H9 (cell line): ENCODE measurements at regions not wholly inside any gene's neighbourhood (a gene's known extent, or its start where the extent isn't known, plus 50 kb on each side); places are given as distances from the start of the nearest gene placed in this dataset.

Experiments
- DNase-seq: peaks from one replicate; pipeline ENCODE4 v3.0.0-alpha.2; 2017
- H2AFZ ChIP-seq: one replicate; pipeline ENCODE4 v1.6.1; 2013; ENCODE audit warnings: mild to moderate bottlenecking, low read length, control low read depth, moderate library complexity
- H2AK5ac ChIP-seq: 2 replicates; pipeline ENCODE4 v1.6.1; 2013; ENCODE audit warnings: low read length, control low read depth, mixed read lengths; ENCODE audit not compliant: insufficient read length
- H2BK120ac ChIP-seq: one replicate; pipeline ENCODE4 v1.6.1; 2013; ENCODE audit warnings: low read depth, mild to moderate bottlenecking, low read length, control low read depth, inconsistent platforms; ENCODE audit not compliant: poor library complexity, severe bottlenecking
- H2BK12ac ChIP-seq: 2 replicates; pipeline ENCODE4 v1.6.1; 2013; ENCODE audit warnings: low read length, control low read depth, mixed read lengths, low read depth; ENCODE audit not compliant: insufficient read length
- H2BK15ac ChIP-seq: 2 replicates; pipeline ENCODE4 v1.6.1; 2013; ENCODE audit warnings: low read depth, low read length, control low read depth
- H2BK20ac ChIP-seq: one replicate; pipeline ENCODE4 v1.6.1; 2013; ENCODE audit warnings: low read depth, mild to moderate bottlenecking, low read length, control low read depth, inconsistent platforms; ENCODE audit not compliant: poor library complexity, severe bottlenecking
- H2BK5ac ChIP-seq: 2 replicates; pipeline ENCODE4 v1.6.1; 2013; ENCODE audit warnings: low read length, control low read depth, mixed read lengths; ENCODE audit not compliant: insufficient read length
- H3K14ac ChIP-seq: 2 replicates; pipeline ENCODE4 v1.6.1; 2013; ENCODE audit warnings: low read length, control low read depth; ENCODE audit not compliant: insufficient read depth
- H3K18ac ChIP-seq: 2 replicates; pipeline ENCODE4 v1.6.1; 2013; ENCODE audit warnings: low read depth, mild to moderate bottlenecking, mixed read lengths, low read length, control low read depth; ENCODE audit not compliant: insufficient read length
- H3K23ac ChIP-seq: 2 replicates; pipeline ENCODE4 v1.6.1; 2013; ENCODE audit warnings: low read length, control low read depth, mixed read lengths, low read depth; ENCODE audit not compliant: insufficient read length
- H3K23me2 ChIP-seq: 2 replicates; pipeline ENCODE4 v1.6.1; 2013; ENCODE audit warnings: low read depth, mild to moderate bottlenecking, mixed read lengths, low read length, control low read depth; ENCODE audit not compliant: insufficient read length, poor library complexity, severe bottlenecking
- H3K27ac ChIP-seq: 2 replicates; pipeline ENCODE4 v1.5.1; 2013; ENCODE audit warnings: low read length, control low read depth, mixed read lengths, low read depth; ENCODE audit not compliant: insufficient read length
- H3K27me3 ChIP-seq: 2 replicates; pipeline ENCODE4 v1.6.1; 2013; ENCODE audit warnings: low read length, control low read depth, inconsistent platforms; ENCODE audit not compliant: insufficient read depth
- H3K4ac ChIP-seq: 2 replicates; pipeline ENCODE4 v1.6.1; 2013; ENCODE audit warnings: low read depth, mild to moderate bottlenecking, control low read depth, inconsistent platforms, low read length, moderate library complexity
- H3K4me1 ChIP-seq: 2 replicates; pipeline ENCODE4 v1.6.1; 2013; ENCODE audit warnings: low read length, control low read depth, inconsistent platforms; ENCODE audit not compliant: insufficient read depth
- H3K4me2 ChIP-seq: 2 replicates; pipeline ENCODE4 v1.6.1; 2013; ENCODE audit warnings: low read length, control low read depth, mixed read lengths; ENCODE audit not compliant: insufficient read length, insufficient read depth
- H3K56ac ChIP-seq: 2 replicates; pipeline ENCODE4 v1.6.1; 2013; ENCODE audit warnings: low read depth, mild to moderate bottlenecking, mixed read lengths, low read length, control low read depth; ENCODE audit not compliant: insufficient read length
- H3K79me1 ChIP-seq: 2 replicates; pipeline ENCODE4 v1.6.1; 2013; ENCODE audit warnings: low read depth, mild to moderate bottlenecking, moderate library complexity, low read length, control low read depth, inconsistent platforms; ENCODE audit not compliant: insufficient read depth, poor library complexity, severe bottlenecking
- H3K79me2 ChIP-seq: 2 replicates; pipeline ENCODE4 v1.6.1; 2013; ENCODE audit warnings: low read length, control low read depth, inconsistent platforms; ENCODE audit not compliant: insufficient read depth
- H3K9ac ChIP-seq: 2 replicates; pipeline ENCODE4 v1.6.1; 2013; ENCODE audit warnings: low read length, control low read depth, mixed read lengths; ENCODE audit not compliant: insufficient read length; ENCODE audit errors: extremely low read depth
- H3K9me3 ChIP-seq: one replicate; pipeline ENCODE4 v1.6.1; 2013; ENCODE audit warnings: low read depth, low read length, inconsistent platforms; ENCODE audit not compliant: control insufficient read depth
- H3T11ph ChIP-seq: one replicate; pipeline ENCODE4 v1.6.1; 2013; ENCODE audit warnings: mild to moderate bottlenecking, low read length, control low read depth, inconsistent platforms
- H4K20me1 ChIP-seq: one replicate; pipeline ENCODE4 v1.6.1; 2013; ENCODE audit not compliant: control insufficient read depth, insufficient read length, insufficient read depth
- H4K5ac ChIP-seq: 2 replicates; pipeline ENCODE4 v1.6.1; 2013; ENCODE audit warnings: low read depth, mild to moderate bottlenecking, mixed read lengths, low read length, control low read depth; ENCODE audit not compliant: insufficient read length
- H4K8ac ChIP-seq: replicated peaks from 2 replicates; pipeline ENCODE4 v1.6.1; 2013; ENCODE audit warnings: low read length, control low read depth, mixed read lengths, low read depth; ENCODE audit not compliant: insufficient read length
- H4K91ac ChIP-seq: 2 replicates; pipeline ENCODE4 v1.6.1; 2013; ENCODE audit warnings: low read depth, mild to moderate bottlenecking, moderate library complexity, mixed read lengths, low read length, control low read depth; ENCODE audit not compliant: insufficient read length
- H3K27ac Mint-ChIP-seq, 3 experiments: 2 replicates in 2 of 3; 3 replicates in 1 of 3; pipeline ENCODE4 v1.8.0; 2020 to 2021; ENCODE audit warnings: mixed read lengths in 3 of 3, mild to moderate bottlenecking in 1 of 3, moderate library complexity in 1 of 3
- H3K27me3 Mint-ChIP-seq: 2 replicates; pipeline ENCODE4 v1.8.0; 2021; ENCODE audit warnings: low read depth, mild to moderate bottlenecking, moderate library complexity, mixed read lengths
- H3K36me3 Mint-ChIP-seq, 3 experiments: 2 replicates in 2 of 3; 3 replicates in 1 of 3; pipeline ENCODE4 v1.8.0; 2020 to 2021; ENCODE audit warnings: low read depth in 3 of 3, mixed read lengths in 3 of 3; ENCODE audit not compliant: insufficient read depth in 1 of 3
- H3K4me1 Mint-ChIP-seq, 2 experiments: 2 replicates each; pipeline ENCODE4 v1.8.0; 2020; ENCODE audit warnings: mixed read lengths in 2 of 2
- H3K4me3 Mint-ChIP-seq, 2 experiments: 2 replicates in 1 of 2; 3 replicates in 1 of 2; pipeline ENCODE4 v1.8.0; 2020 to 2021; ENCODE audit warnings: mild to moderate bottlenecking in 2 of 2, mixed read lengths in 2 of 2, moderate library complexity in 1 of 2
- H3K9me3 Mint-ChIP-seq, 2 experiments: 2 replicates in 1 of 2; 3 replicates in 1 of 2; pipeline ENCODE4 v1.8.0; 2020; ENCODE audit warnings: mild to moderate bottlenecking in 2 of 2, mixed read lengths in 2 of 2, moderate library complexity in 1 of 2
- TF ChIP-seq, protein P1 (sequence below): fragments of 200-600 bp; sonication (generic); conservative IDR thresholded peaks from 3 replicates; pipeline ENCODE4 v1.8.0; 2021; ENCODE audit warnings: antibody characterized with exemption, mild to moderate bottlenecking

DNA sequence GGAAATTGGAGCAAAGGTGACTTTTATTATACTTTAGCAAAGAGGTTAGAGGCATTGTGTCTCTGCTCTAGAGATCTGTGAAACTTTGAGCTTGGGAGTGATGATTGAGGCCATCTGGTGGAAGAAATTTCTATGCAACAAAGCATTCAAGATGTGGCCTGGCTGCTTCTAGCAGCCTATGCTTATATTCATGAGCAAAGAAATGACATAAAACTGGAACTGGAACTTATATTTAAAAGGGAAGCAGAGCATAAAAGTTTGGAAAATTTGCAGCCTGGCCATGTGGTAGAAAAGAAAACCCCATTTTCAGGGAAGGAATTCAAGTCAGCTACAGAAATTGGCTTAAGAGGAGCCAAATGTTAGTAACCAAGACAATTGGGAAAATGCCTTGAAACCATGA lies 70.4 kb downstream of the SDR9C7 start:
- Mint-ChIP-seq H3K9me3 (peaks cover 83 to 87% of the 10 kb centered on the region in 2 experiments), H3K27ac (no peak overlapping the region), H3K4me3 (no peak overlapping the region), H3K27me3 (peaks cover 9% of the 10 kb centered on the region), H3K4me1 (no peaks in the 10 kb centered on the region), H3K36me3 (peaks cover 15 to 33% (median 24%) of the 10 kb centered on the region in 3 experiments; a peak in 5 of 7 replicates)
- H3T11ph ChIP-seq: no peak overlapping the region
- H3K56ac ChIP-seq: no peak overlapping the region
- H3K4ac ChIP-seq: no peak overlapping the region
- H4K5ac ChIP-seq: no peak overlapping the region
- no peak overlapping the region for H2BK5ac ChIP-seq
- H2BK120ac ChIP-seq: no peak overlapping the region
- no peak overlapping the region for H3K18ac ChIP-seq
- H3K4me2 ChIP-seq: no peak overlapping the region
- no peaks in the 10 kb centered on the region for H4K20me1 ChIP-seq
- H3K14ac ChIP-seq: no peak overlapping the region
- no peak overlapping the region for H2BK20ac ChIP-seq
- no peak overlapping the region for H2AFZ ChIP-seq
- no peak overlapping the region for H3K23ac ChIP-seq
- no peak overlapping the region for H3K9ac ChIP-seq
- no peak for DNase-seq
- H2AK5ac ChIP-seq: no peak overlapping the region
- H3K79me2 ChIP-seq: no peaks in the 10 kb centered on the region
- no peaks in the 10 kb centered on the region for H3K4me1 ChIP-seq
- no peak overlapping the region for H4K8ac ChIP-seq
- no peak overlapping the region for H2BK15ac ChIP-seq
- H2BK12ac ChIP-seq: no peak overlapping the region
- H3K27ac ChIP-seq: no peak overlapping the region
- no peaks in the 10 kb centered on the region for H3K79me1 ChIP-seq
- TF ChIP-seq, protein P1, sequence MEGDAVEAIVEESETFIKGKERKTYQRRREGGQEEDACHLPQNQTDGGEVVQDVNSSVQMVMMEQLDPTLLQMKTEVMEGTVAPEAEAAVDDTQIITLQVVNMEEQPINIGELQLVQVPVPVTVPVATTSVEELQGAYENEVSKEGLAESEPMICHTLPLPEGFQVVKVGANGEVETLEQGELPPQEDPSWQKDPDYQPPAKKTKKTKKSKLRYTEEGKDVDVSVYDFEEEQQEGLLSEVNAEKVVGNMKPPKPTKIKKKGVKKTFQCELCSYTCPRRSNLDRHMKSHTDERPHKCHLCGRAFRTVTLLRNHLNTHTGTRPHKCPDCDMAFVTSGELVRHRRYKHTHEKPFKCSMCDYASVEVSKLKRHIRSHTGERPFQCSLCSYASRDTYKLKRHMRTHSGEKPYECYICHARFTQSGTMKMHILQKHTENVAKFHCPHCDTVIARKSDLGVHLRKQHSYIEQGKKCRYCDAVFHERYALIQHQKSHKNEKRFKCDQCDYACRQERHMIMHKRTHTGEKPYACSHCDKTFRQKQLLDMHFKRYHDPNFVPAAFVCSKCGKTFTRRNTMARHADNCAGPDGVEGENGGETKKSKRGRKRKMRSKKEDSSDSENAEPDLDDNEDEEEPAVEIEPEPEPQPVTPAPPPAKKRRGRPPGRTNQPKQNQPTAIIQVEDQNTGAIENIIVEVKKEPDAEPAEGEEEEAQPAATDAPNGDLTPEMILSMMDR: no peak
- H3K9me3 ChIP-seq: peaks cover 49% of the 10 kb centered on the region
- H4K91ac ChIP-seq: no peak overlapping the region
- no peaks in the 10 kb centered on the region for H3K27me3 ChIP-seq
- H3K23me2 ChIP-seq: no peaks in the 10 kb centered on the region
